WTC11 (cell line): ENCODE measurements at regions not wholly inside any gene's neighbourhood (a gene's known extent, or its start where the extent isn't known, plus 50 kb on each side); places are given as distances from the start of the nearest gene placed in this dataset.

Source experiments
- ATAC-seq: fragments of 200-7000 bp; cut with Tn5 transposase; 2 replicates; pipeline ENCODE4 v1.10.0; 2021; ENCODE audit warnings: mild to moderate bottlenecking, moderate library complexity
- CTCF ChIA-PET: fragments of 300-600 bp; sonication (Branson Sonifier 250); formaldehyde crosslinking; loops from one replicate; lab custom pipeline; 2021; ENCODE audit warnings: antibody characterized with exemption; lab: Charles Lee
- POLR2A ChIA-PET: fragments of 350-600 bp; sonication (Branson Sonifier 250); formaldehyde crosslinking; loops from one replicate; lab custom pipeline; 2021; ENCODE audit warnings: antibody characterized with exemption; lab: Charles Lee
- DNase-seq: peaks from one replicate; pipeline ENCODE4 v3.0.0; 2021; ENCODE audit warnings: low spot score
- H3K27ac Mint-ChIP-seq: 2 replicates; pipeline ENCODE4 v1.8.0; 2021; ENCODE audit warnings: mixed read lengths
- H3K27me3 Mint-ChIP-seq: 2 replicates; pipeline ENCODE4 v1.8.0; 2021; ENCODE audit warnings: low read depth, mild to moderate bottlenecking, moderate library complexity, mixed read lengths
- H3K36me3 Mint-ChIP-seq: 2 replicates; pipeline ENCODE4 v1.8.0; 2021; ENCODE audit warnings: mixed read lengths
- H3K4me1 Mint-ChIP-seq: 2 replicates; pipeline ENCODE4 v1.8.0; 2022; ENCODE audit warnings: mixed read lengths
- H3K4me3 Mint-ChIP-seq: 2 replicates; pipeline ENCODE4 v1.8.0; 2021; ENCODE audit warnings: mild to moderate bottlenecking, moderate library complexity, mixed read lengths
- H3K9me3 Mint-ChIP-seq: 2 replicates; pipeline ENCODE4 v1.8.0; 2021; ENCODE audit warnings: mixed read lengths
- FOXP1 ChIP-seq: sonication (generic); formaldehyde crosslinking; IDR thresholded peaks from 2 replicates; pipeline ENCODE4 v1.8.0; 2022; ENCODE audit warnings: missing genetic modification reagents, mild to moderate bottlenecking, moderate library complexity, borderline replicate concordance
- GABPB1 ChIP-seq: sonication (generic); formaldehyde crosslinking; IDR thresholded peaks from 2 replicates; pipeline ENCODE4 v1.8.1; 2023; ENCODE audit warnings: mild to moderate bottlenecking, missing genetic modification reagents
- IRF2 ChIP-seq: sonication (generic); formaldehyde crosslinking; IDR thresholded peaks from 2 replicates; pipeline ENCODE4 v1.8.0; 2022; ENCODE audit warnings: low read depth, missing genetic modification reagents, borderline replicate concordance
- MXD4 ChIP-seq: fragments of 250-450 bp; sonication (Bioruptor Pico); IDR thresholded peaks from 2 replicates; pipeline ENCODE4 v1.8.0; 2021; ENCODE audit warnings: mild to moderate bottlenecking, moderate library complexity, borderline replicate concordance
- MYBL2 ChIP-seq: sonication (generic); formaldehyde crosslinking; IDR thresholded peaks from 2 replicates; pipeline ENCODE4 v1.8.1; 2023; ENCODE audit warnings: mild to moderate bottlenecking, moderate library complexity, missing genetic modification reagents
- NFE2L1 ChIP-seq: sonication (generic); formaldehyde crosslinking; IDR thresholded peaks from 2 replicates; pipeline ENCODE4 v1.8.1; 2023; ENCODE audit warnings: missing genetic modification reagents
- NFYB ChIP-seq: sonication (generic); formaldehyde crosslinking; conservative IDR thresholded peaks from 2 replicates; pipeline ENCODE4 v1.8.0; 2022; ENCODE audit warnings: low read depth, missing genetic modification reagents
- NR3C1 ChIP-seq: sonication (generic); formaldehyde crosslinking; conservative IDR thresholded peaks from 2 replicates; pipeline ENCODE4 v1.8.1; 2023; ENCODE audit warnings: low read depth, mild to moderate bottlenecking, missing genetic modification reagents
- RELA ChIP-seq: sonication (generic); formaldehyde crosslinking; IDR thresholded peaks from 2 replicates; pipeline ENCODE4 v1.8.1; 2022; ENCODE audit warnings: missing genetic modification reagents, mild to moderate bottlenecking, borderline replicate concordance
- RORB ChIP-seq: fragments of 250-450 bp; sonication (Bioruptor Pico); IDR thresholded peaks from 2 replicates; pipeline ENCODE4 v1.9.0; 2021; ENCODE audit warnings: mild to moderate bottlenecking
- TP53 ChIP-seq: sonication (generic); formaldehyde crosslinking; IDR thresholded peaks from 2 replicates; pipeline ENCODE4 v1.8.1; 2023; ENCODE audit warnings: mild to moderate bottlenecking, missing genetic modification reagents
- ZNF121 ChIP-seq: sonication (generic); formaldehyde crosslinking; IDR thresholded peaks from 2 replicates; pipeline ENCODE4 v1.8.0; 2023; ENCODE audit warnings: missing genetic modification reagents
- ZNF219 ChIP-seq: sonication (generic); formaldehyde crosslinking; IDR thresholded peaks from 2 replicates; pipeline ENCODE4 v1.8.0; 2023; ENCODE audit warnings: missing genetic modification reagents, mild to moderate bottlenecking, borderline replicate concordance
- ZNF232 ChIP-seq: sonication (generic); formaldehyde crosslinking; IDR thresholded peaks from 2 replicates; pipeline ENCODE4 v1.8.0; 2022; ENCODE audit warnings: mild to moderate bottlenecking, missing genetic modification reagents
- ZNF263 ChIP-seq: sonication (generic); formaldehyde crosslinking; IDR thresholded peaks from 2 replicates; pipeline ENCODE4 v1.8.1; 2022; ENCODE audit warnings: low read depth, mild to moderate bottlenecking, moderate library complexity, missing genetic modification reagents
- TF ChIP-seq, protein P1 (sequence below): sonication (generic); formaldehyde crosslinking; IDR thresholded peaks from 2 replicates; pipeline ENCODE4 v1.8.1; 2023; ENCODE audit warnings: mild to moderate bottlenecking, missing genetic modification reagents, moderate library complexity
- TF ChIP-seq, protein P2 (sequence below): sonication (generic); formaldehyde crosslinking; IDR thresholded peaks from 2 replicates; pipeline ENCODE4 v1.8.0; 2022; ENCODE audit warnings: mild to moderate bottlenecking, missing genetic modification reagents
- TF ChIP-seq, protein P3 (sequence below): sonication (generic); formaldehyde crosslinking; IDR thresholded peaks from 2 replicates; pipeline ENCODE4 v1.8.0; 2022; ENCODE audit warnings: missing genetic modification reagents
- TF ChIP-seq, protein P4 (sequence below): sonication (generic); formaldehyde crosslinking; conservative IDR thresholded peaks from 2 replicates; pipeline ENCODE4 v1.8.1; 2022; ENCODE audit warnings: mild to moderate bottlenecking, missing genetic modification reagents
- TF ChIP-seq, protein P5 (sequence below): sonication (generic); formaldehyde crosslinking; IDR thresholded peaks from 2 replicates; pipeline ENCODE4 v1.8.0; 2023; ENCODE audit warnings: missing genetic modification reagents, mild to moderate bottlenecking, borderline replicate concordance

DNA sequence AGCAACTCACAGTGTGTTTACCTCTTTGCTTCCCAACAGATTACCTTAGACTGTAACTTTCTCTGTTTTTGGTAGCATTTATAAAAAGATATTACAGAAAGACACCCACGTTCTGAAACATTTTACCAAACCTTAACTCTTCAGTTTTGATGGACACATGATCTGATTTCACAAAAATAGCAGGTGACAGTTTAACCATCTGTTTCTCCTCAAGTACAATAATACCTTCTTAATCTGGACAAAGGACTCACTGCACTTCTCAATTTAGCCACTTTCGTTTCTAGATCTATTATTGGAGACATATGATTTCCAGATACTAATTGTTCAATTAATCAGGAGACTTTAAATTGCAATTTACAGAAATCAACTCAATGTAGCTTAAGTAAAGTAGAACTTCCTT lies 703.8 kb upstream of the KIF2B start:
- no peak overlapping the region for H3K4me3 Mint-ChIP-seq
- ChIA-PET CTCF (no interaction called here), POLR2A (no interaction called here)
- peaks cover 40% of the 10 kb centered on the region for H3K36me3 Mint-ChIP-seq
- DNase-seq (no peak), ATAC-seq (no peak)
- no peaks in the 10 kb centered on the region; the same call in 1 of the 2 replicates for H3K4me1 Mint-ChIP-seq
- peaks cover 52% of the 10 kb centered on the region for H3K9me3 Mint-ChIP-seq
- no peaks in the 10 kb centered on the region for H3K27me3 Mint-ChIP-seq
- no peak overlapping the region for H3K27ac Mint-ChIP-seq
- TF ChIP-seq ZNF121 (CRISPR knock-in tag) (no peak), RORB (no peak), ZNF219 (CRISPR knock-in tag) (no peak), GABPB1 (no peak), FOXP1 (CRISPR knock-in tag) (no peak), MXD4 (CRISPR knock-in tag) (no peak), NR3C1 (CRISPR knock-in tag) (no peak), MYBL2 (CRISPR knock-in tag) (no peak), IRF2 (no peak), TP53 (CRISPR knock-in tag) (no peak), NFYB (no peak), ZNF232 (no peak), NFE2L1 (CRISPR knock-in tag) (no peak), ZNF263 (no peak), RELA (CRISPR knock-in tag) (no peak)
- TF ChIP-seq, protein P1, sequence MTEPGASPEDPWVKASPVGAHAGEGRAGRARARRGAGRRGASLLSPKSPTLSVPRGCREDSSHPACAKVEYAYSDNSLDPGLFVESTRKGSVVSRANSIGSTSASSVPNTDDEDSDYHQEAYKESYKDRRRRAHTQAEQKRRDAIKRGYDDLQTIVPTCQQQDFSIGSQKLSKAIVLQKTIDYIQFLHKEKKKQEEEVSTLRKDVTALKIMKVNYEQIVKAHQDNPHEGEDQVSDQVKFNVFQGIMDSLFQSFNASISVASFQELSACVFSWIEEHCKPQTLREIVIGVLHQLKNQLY (CRISPR knock-in tag) = no peak
- TF ChIP-seq, protein P2, sequence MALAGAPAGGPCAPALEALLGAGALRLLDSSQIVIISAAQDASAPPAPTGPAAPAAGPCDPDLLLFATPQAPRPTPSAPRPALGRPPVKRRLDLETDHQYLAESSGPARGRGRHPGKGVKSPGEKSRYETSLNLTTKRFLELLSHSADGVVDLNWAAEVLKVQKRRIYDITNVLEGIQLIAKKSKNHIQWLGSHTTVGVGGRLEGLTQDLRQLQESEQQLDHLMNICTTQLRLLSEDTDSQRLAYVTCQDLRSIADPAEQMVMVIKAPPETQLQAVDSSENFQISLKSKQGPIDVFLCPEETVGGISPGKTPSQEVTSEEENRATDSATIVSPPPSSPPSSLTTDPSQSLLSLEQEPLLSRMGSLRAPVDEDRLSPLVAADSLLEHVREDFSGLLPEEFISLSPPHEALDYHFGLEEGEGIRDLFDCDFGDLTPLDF = no peak
- TF ChIP-seq, protein P3, sequence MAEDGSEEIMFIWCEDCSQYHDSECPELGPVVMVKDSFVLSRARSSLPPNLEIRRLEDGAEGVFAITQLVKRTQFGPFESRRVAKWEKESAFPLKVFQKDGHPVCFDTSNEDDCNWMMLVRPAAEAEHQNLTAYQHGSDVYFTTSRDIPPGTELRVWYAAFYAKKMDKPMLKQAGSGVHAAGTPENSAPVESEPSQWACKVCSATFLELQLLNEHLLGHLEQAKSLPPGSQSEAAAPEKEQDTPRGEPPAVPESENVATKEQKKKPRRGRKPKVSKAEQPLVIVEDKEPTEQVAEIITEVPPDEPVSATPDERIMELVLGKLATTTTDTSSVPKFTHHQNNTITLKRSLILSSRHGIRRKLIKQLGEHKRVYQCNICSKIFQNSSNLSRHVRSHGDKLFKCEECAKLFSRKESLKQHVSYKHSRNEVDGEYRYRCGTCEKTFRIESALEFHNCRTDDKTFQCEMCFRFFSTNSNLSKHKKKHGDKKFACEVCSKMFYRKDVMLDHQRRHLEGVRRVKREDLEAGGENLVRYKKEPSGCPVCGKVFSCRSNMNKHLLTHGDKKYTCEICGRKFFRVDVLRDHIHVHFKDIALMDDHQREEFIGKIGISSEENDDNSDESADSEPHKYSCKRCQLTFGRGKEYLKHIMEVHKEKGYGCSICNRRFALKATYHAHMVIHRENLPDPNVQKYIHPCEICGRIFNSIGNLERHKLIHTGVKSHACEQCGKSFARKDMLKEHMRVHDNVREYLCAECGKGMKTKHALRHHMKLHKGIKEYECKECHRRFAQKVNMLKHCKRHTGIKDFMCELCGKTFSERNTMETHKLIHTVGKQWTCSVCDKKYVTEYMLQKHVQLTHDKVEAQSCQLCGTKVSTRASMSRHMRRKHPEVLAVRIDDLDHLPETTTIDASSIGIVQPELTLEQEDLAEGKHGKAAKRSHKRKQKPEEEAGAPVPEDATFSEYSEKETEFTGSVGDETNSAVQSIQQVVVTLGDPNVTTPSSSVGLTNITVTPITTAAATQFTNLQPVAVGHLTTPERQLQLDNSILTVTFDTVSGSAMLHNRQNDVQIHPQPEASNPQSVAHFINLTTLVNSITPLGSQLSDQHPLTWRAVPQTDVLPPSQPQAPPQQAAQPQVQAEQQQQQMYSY = no peak
- TF ChIP-seq, protein P4, sequence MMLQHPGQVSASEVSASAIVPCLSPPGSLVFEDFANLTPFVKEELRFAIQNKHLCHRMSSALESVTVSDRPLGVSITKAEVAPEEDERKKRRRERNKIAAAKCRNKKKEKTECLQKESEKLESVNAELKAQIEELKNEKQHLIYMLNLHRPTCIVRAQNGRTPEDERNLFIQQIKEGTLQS (CRISPR knock-in tag) = no peak
- TF ChIP-seq, protein P5, sequence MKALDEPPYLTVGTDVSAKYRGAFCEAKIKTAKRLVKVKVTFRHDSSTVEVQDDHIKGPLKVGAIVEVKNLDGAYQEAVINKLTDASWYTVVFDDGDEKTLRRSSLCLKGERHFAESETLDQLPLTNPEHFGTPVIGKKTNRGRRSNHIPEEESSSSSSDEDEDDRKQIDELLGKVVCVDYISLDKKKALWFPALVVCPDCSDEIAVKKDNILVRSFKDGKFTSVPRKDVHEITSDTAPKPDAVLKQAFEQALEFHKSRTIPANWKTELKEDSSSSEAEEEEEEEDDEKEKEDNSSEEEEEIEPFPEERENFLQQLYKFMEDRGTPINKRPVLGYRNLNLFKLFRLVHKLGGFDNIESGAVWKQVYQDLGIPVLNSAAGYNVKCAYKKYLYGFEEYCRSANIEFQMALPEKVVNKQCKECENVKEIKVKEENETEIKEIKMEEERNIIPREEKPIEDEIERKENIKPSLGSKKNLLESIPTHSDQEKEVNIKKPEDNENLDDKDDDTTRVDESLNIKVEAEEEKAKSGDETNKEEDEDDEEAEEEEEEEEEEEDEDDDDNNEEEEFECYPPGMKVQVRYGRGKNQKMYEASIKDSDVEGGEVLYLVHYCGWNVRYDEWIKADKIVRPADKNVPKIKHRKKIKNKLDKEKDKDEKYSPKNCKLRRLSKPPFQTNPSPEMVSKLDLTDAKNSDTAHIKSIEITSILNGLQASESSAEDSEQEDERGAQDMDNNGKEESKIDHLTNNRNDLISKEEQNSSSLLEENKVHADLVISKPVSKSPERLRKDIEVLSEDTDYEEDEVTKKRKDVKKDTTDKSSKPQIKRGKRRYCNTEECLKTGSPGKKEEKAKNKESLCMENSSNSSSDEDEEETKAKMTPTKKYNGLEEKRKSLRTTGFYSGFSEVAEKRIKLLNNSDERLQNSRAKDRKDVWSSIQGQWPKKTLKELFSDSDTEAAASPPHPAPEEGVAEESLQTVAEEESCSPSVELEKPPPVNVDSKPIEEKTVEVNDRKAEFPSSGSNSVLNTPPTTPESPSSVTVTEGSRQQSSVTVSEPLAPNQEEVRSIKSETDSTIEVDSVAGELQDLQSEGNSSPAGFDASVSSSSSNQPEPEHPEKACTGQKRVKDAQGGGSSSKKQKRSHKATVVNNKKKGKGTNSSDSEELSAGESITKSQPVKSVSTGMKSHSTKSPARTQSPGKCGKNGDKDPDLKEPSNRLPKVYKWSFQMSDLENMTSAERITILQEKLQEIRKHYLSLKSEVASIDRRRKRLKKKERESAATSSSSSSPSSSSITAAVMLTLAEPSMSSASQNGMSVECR (CRISPR knock-in tag) = no peak
